ENCODE measurements at regions not wholly inside any gene's neighbourhood (a gene's known extent, or its start where the extent isn't known, plus 50 kb on each side); places are given as distances from the start of the nearest gene placed in this dataset.

- H3K27me3 ChIP-seq (ENCODE audit: control insufficient read depth in 1 of 2, insufficient read depth in 2 of 2, low read length in 2 of 2), result no peaks in the 10 kb centered on the region
- no peak overlapping the region for H3K4me3 ChIP-seq (ENCODE audit: low read depth in 1 of 2, low read length in 2 of 2)
- H3K9me3 ChIP-seq (ENCODE audit: control insufficient read depth in 1 of 2, low read length in 2 of 2), result no peaks in the 10 kb centered on the region
- no peaks in the 10 kb centered on the region for H3K4me1 ChIP-seq (ENCODE audit: control insufficient read depth in 1 of 2, insufficient read depth in 2 of 2, low read length in 2 of 2)
- H3K9ac ChIP-seq (ENCODE audit: low read depth in 1 of 2, low read length in 2 of 2), result no peak overlapping the region
- H3K36me3 ChIP-seq (ENCODE audit: control insufficient read depth in 1 of 2, insufficient read depth in 2 of 2, low read length in 2 of 2), result no peaks in the 10 kb centered on the region
- no peak overlapping the region for H3K27ac ChIP-seq (ENCODE audit: low read depth, low read length)
Measured at GRCh38 chr12:13472690-13473089, 276.2 kb downstream of the EMP1 start.

GRCh38 chr12:13471471-13471870 lies 274.9 kb downstream of the EMP1 start:
- H3K27ac ChIP-seq (ENCODE audit: low read depth, low read length), result no peak overlapping the region
- H3K9ac ChIP-seq (ENCODE audit: low read depth in 1 of 2, low read length in 2 of 2), result no peak overlapping the region
- H3K36me3 ChIP-seq (ENCODE audit: control insufficient read depth in 1 of 2, insufficient read depth in 2 of 2, low read length in 2 of 2), result no peaks in the 10 kb centered on the region
- no peak overlapping the region for H3K4me3 ChIP-seq (ENCODE audit: low read depth in 1 of 2, low read length in 2 of 2)
- H3K4me1 ChIP-seq (ENCODE audit: control insufficient read depth in 1 of 2, insufficient read depth in 2 of 2, low read length in 2 of 2), result no peaks in the 10 kb centered on the region
- H3K9me3 ChIP-seq (ENCODE audit: control insufficient read depth in 1 of 2, low read length in 2 of 2), result no peaks in the 10 kb centered on the region
- H3K27me3 ChIP-seq (ENCODE audit: control insufficient read depth in 1 of 2, insufficient read depth in 2 of 2, low read length in 2 of 2), result no peaks in the 10 kb centered on the region

- no peak overlapping the region for H3K4me3 ChIP-seq (ENCODE audit: low read depth in 1 of 2, low read length in 2 of 2)
- no peaks in the 10 kb centered on the region for H3K9me3 ChIP-seq (ENCODE audit: control insufficient read depth in 1 of 2, low read length in 2 of 2)
- H3K4me1 ChIP-seq (ENCODE audit: control insufficient read depth in 1 of 2, insufficient read depth in 2 of 2, low read length in 2 of 2), result no peaks in the 10 kb centered on the region
- H3K9ac ChIP-seq (ENCODE audit: low read depth in 1 of 2, low read length in 2 of 2), result no peak overlapping the region
- H3K27ac ChIP-seq (ENCODE audit: low read depth, low read length), result no peak overlapping the region
- H3K27me3 ChIP-seq (ENCODE audit: control insufficient read depth in 1 of 2, insufficient read depth in 2 of 2, low read length in 2 of 2), result no peaks in the 10 kb centered on the region
- H3K36me3 ChIP-seq (ENCODE audit: control insufficient read depth in 1 of 2, insufficient read depth in 2 of 2, low read length in 2 of 2), result no peaks in the 10 kb centered on the region
Measured at GRCh38 chr12:13465635-13466034, 269.1 kb downstream of the EMP1 start.

- no peak overlapping the region for H3K27ac ChIP-seq (ENCODE audit: low read depth, low read length)
- H3K9me3 ChIP-seq (ENCODE audit: control insufficient read depth in 1 of 2, low read length in 2 of 2), result no peaks in the 10 kb centered on the region
- no peaks in the 10 kb centered on the region for H3K4me1 ChIP-seq (ENCODE audit: control insufficient read depth in 1 of 2, insufficient read depth in 2 of 2, low read length in 2 of 2)
- H3K36me3 ChIP-seq (ENCODE audit: control insufficient read depth in 1 of 2, insufficient read depth in 2 of 2, low read length in 2 of 2), result no peaks in the 10 kb centered on the region
- H3K4me3 ChIP-seq (ENCODE audit: low read depth in 1 of 2, low read length in 2 of 2), result no peak overlapping the region
- H3K9ac ChIP-seq (ENCODE audit: low read depth in 1 of 2, low read length in 2 of 2), result no peak overlapping the region
- H3K27me3 ChIP-seq (ENCODE audit: control insufficient read depth in 1 of 2, insufficient read depth in 2 of 2, low read length in 2 of 2), result no peaks in the 10 kb centered on the region
Measured at GRCh38 chr12:13463189-13463588, 266.7 kb downstream of the EMP1 start.

GRCh38 chr12:13462450-13462849 lies 265.9 kb downstream of the EMP1 start:
- Histone ChIP-seq H3K27ac (ENCODE audit: low read depth, low read length) (no peak overlapping the region), H3K9me3 (ENCODE audit: control insufficient read depth in 1 of 2, low read length in 2 of 2) (no peaks in the 10 kb centered on the region), H3K36me3 (ENCODE audit: control insufficient read depth in 1 of 2, insufficient read depth in 2 of 2, low read length in 2 of 2) (no peaks in the 10 kb centered on the region), H3K4me1 (ENCODE audit: control insufficient read depth in 1 of 2, insufficient read depth in 2 of 2, low read length in 2 of 2) (no peaks in the 10 kb centered on the region), H3K9ac (ENCODE audit: low read depth in 1 of 2, low read length in 2 of 2) (no peak overlapping the region), H3K4me3 (ENCODE audit: low read depth in 1 of 2, low read length in 2 of 2) (no peak overlapping the region), H3K27me3 (ENCODE audit: control insufficient read depth in 1 of 2, insufficient read depth in 2 of 2, low read length in 2 of 2) (no peaks in the 10 kb centered on the region)

- Histone ChIP-seq H3K4me3 (ENCODE audit: low read depth in 1 of 2, low read length in 2 of 2) (no peak overlapping the region), H3K9me3 (ENCODE audit: control insufficient read depth in 1 of 2, low read length in 2 of 2) (no peaks in the 10 kb centered on the region), H3K27ac (ENCODE audit: low read depth, low read length) (no peak overlapping the region)
Measured at GRCh38 chr12:13455778-13456144, 259.2 kb downstream of the EMP1 start.

GRCh38 chr12:13454991-13455777 lies 258.7 kb downstream of the EMP1 start:
- Histone ChIP-seq H3K27me3 (ENCODE audit: control insufficient read depth in 1 of 2, insufficient read depth in 2 of 2, low read length in 2 of 2) (no peaks in the 10 kb centered on the region), H3K4me3 (ENCODE audit: low read depth in 1 of 2, low read length in 2 of 2) (no peak overlapping the region), H3K36me3 (ENCODE audit: control insufficient read depth in 1 of 2, insufficient read depth in 2 of 2, low read length in 2 of 2) (no peaks in the 10 kb centered on the region), H3K27ac (ENCODE audit: low read depth, low read length) (no peak overlapping the region), H3K9ac (ENCODE audit: low read depth in 1 of 2, low read length in 2 of 2) (no peak overlapping the region), H3K9me3 (ENCODE audit: control insufficient read depth in 1 of 2, low read length in 2 of 2) (no peaks in the 10 kb centered on the region), H3K4me1 (ENCODE audit: control insufficient read depth in 1 of 2, insufficient read depth in 2 of 2, low read length in 2 of 2) (no peaks in the 10 kb centered on the region)

More at GRCh38 chr12:13455778-13456144, 259.2 kb downstream of the EMP1 start:
- H3K9ac ChIP-seq (ENCODE audit: low read depth in 1 of 2, low read length in 2 of 2), result no peak overlapping the region
- H3K4me1 ChIP-seq (ENCODE audit: control insufficient read depth in 1 of 2, insufficient read depth in 2 of 2, low read length in 2 of 2), result no peaks in the 10 kb centered on the region
- H3K27me3 ChIP-seq (ENCODE audit: control insufficient read depth in 1 of 2, insufficient read depth in 2 of 2, low read length in 2 of 2), result no peaks in the 10 kb centered on the region
- no peaks in the 10 kb centered on the region for H3K36me3 ChIP-seq (ENCODE audit: control insufficient read depth in 1 of 2, insufficient read depth in 2 of 2, low read length in 2 of 2)

- Histone ChIP-seq H3K27ac (ENCODE audit: low read depth, low read length) (no peak overlapping the region), H3K9ac (ENCODE audit: low read depth in 1 of 2, low read length in 2 of 2) (no peak overlapping the region), H3K4me3 (ENCODE audit: low read depth in 1 of 2, low read length in 2 of 2) (no peak overlapping the region), H3K4me1 (ENCODE audit: control insufficient read depth in 1 of 2, insufficient read depth in 2 of 2, low read length in 2 of 2) (no peaks in the 10 kb centered on the region), H3K36me3 (ENCODE audit: control insufficient read depth in 1 of 2, insufficient read depth in 2 of 2, low read length in 2 of 2) (no peaks in the 10 kb centered on the region), H3K9me3 (ENCODE audit: control insufficient read depth in 1 of 2, low read length in 2 of 2) (no peaks in the 10 kb centered on the region), H3K27me3 (ENCODE audit: control insufficient read depth in 1 of 2, insufficient read depth in 2 of 2, low read length in 2 of 2) (no peaks in the 10 kb centered on the region)
Measured at GRCh38 chr12:13452955-13453570, 256.5 kb downstream of the EMP1 start.

GRCh38 chr12:13451776-13452175 lies 255.2 kb downstream of the EMP1 start:
- Histone ChIP-seq H3K9ac (ENCODE audit: low read depth in 1 of 2, low read length in 2 of 2) (no peak overlapping the region), H3K9me3 (ENCODE audit: control insufficient read depth in 1 of 2, low read length in 2 of 2) (no peaks in the 10 kb centered on the region), H3K36me3 (ENCODE audit: control insufficient read depth in 1 of 2, insufficient read depth in 2 of 2, low read length in 2 of 2) (no peaks in the 10 kb centered on the region), H3K27ac (ENCODE audit: low read depth, low read length) (no peak overlapping the region), H3K4me1 (ENCODE audit: control insufficient read depth in 1 of 2, insufficient read depth in 2 of 2, low read length in 2 of 2) (no peaks in the 10 kb centered on the region), H3K27me3 (ENCODE audit: control insufficient read depth in 1 of 2, insufficient read depth in 2 of 2, low read length in 2 of 2) (no peaks in the 10 kb centered on the region), H3K4me3 (ENCODE audit: low read depth in 1 of 2, low read length in 2 of 2) (no peak overlapping the region)

- H3K27me3 ChIP-seq (ENCODE audit: control insufficient read depth in 1 of 2, insufficient read depth in 2 of 2, low read length in 2 of 2), result no peaks in the 10 kb centered on the region
- no peak overlapping the region for H3K4me3 ChIP-seq (ENCODE audit: low read depth in 1 of 2, low read length in 2 of 2)
- peaks cover 0 to 3% of the 10 kb centered on the region in 2 donors for H3K9me3 ChIP-seq (ENCODE audit: control insufficient read depth in 1 of 2, low read length in 2 of 2)
- no peak overlapping the region for H3K9ac ChIP-seq (ENCODE audit: low read depth in 1 of 2, low read length in 2 of 2)
- no peaks in the 10 kb centered on the region for H3K4me1 ChIP-seq (ENCODE audit: control insufficient read depth in 1 of 2, insufficient read depth in 2 of 2, low read length in 2 of 2)
- no peak overlapping the region for H3K27ac ChIP-seq (ENCODE audit: low read depth, low read length)
- H3K36me3 ChIP-seq (ENCODE audit: control insufficient read depth in 1 of 2, insufficient read depth in 2 of 2, low read length in 2 of 2), result no peaks in the 10 kb centered on the region
Measured at GRCh38 chr12:13450231-13451080, 253.9 kb downstream of the EMP1 start.
